ENCODE measurements at regions not wholly inside any gene's neighbourhood (a gene's known extent, or its start where the extent isn't known, plus 50 kb on each side); places are given as distances from the start of the nearest gene placed in this dataset.

DNA sequence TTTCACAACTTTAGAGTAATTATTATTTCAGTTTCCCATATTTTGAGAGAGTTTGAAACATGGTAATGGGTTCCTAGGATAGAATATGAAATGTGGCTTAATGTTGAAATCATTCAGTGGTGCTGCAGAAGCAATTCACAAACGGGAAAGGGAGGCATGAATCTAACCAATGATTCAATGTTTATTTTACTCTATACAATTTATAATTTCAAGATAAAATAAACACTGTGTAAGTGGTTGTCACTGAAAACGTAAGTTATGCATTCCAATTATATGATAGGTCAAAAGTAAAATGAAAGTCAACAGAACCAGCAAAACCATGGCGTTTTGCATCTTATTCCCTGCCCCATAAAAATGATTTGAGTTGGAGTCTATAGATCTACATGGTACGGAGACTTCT is 1207.1 kb upstream of the CDH18 start:
- DNase-seq (ENCODE audit: low spot score) (no peak), ATAC-seq (ENCODE audit: low read depth) (no peak; the same call in 2 of the 3 replicates)
- Histone ChIP-seq H3K27me3 (ENCODE audit: insufficient read depth, poor library complexity, severe bottlenecking) (no peaks in the 10 kb centered on the region), H3K4me1 (ENCODE audit: insufficient read depth, poor library complexity, severe bottlenecking) (no peaks in the 10 kb centered on the region), H3K36me3 (ENCODE audit: low read depth) (no peaks in the 10 kb centered on the region), H3K9me3 (ENCODE audit: severe bottlenecking) (no peaks in the 10 kb centered on the region), H3K4me3 (ENCODE audit: severe bottlenecking) (no peak overlapping the region), H3K27ac (ENCODE audit: poor library complexity, severe bottlenecking) (no peak overlapping the region)
- TF ChIP-seq, protein P1, sequence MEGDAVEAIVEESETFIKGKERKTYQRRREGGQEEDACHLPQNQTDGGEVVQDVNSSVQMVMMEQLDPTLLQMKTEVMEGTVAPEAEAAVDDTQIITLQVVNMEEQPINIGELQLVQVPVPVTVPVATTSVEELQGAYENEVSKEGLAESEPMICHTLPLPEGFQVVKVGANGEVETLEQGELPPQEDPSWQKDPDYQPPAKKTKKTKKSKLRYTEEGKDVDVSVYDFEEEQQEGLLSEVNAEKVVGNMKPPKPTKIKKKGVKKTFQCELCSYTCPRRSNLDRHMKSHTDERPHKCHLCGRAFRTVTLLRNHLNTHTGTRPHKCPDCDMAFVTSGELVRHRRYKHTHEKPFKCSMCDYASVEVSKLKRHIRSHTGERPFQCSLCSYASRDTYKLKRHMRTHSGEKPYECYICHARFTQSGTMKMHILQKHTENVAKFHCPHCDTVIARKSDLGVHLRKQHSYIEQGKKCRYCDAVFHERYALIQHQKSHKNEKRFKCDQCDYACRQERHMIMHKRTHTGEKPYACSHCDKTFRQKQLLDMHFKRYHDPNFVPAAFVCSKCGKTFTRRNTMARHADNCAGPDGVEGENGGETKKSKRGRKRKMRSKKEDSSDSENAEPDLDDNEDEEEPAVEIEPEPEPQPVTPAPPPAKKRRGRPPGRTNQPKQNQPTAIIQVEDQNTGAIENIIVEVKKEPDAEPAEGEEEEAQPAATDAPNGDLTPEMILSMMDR (IDR thresholded peaks at IDR 0.05; ENCODE audit: poor library complexity, severe bottlenecking) = no peak

DNA sequence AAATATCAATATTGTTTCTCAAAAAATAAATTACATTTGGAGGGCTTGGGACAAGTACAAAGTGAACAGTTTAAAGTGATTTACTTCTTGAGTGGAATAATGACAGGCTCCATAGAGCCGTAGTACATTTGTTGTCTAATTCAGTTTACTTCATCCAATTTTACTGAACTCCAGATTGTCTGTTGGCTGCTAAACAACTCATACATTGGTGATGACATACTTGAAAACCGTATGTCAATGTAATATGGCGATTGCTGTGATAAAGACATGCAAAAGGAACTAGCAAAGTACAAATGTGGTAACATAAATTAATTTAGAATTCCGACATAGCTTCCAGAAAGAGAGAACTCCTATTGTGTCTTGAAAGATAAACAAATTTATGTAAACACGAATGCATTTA is 1197.5 kb upstream of the CDH18 start:
- no peaks in the 10 kb centered on the region for H3K27me3 ChIP-seq (ENCODE audit: insufficient read depth, poor library complexity, severe bottlenecking)

DNA sequence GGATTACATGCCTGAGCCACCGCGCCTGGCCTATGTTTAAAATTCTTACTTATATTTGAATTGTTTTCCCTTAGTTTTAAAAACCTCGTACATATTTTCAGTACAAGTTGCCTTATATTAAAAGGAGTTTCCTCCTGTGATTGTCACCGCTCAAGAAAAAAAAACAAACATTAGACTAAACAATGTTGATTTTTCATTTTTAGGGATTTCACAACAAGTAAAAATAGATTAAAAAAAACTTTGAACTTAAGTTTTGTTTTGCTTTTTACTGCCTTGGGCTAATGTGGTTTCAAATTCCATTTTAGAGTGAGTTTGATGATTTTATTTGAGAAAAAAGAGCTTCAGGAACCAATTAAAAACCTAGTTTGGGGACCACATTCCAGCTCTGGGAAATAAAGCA is 1196.6 kb upstream of the CDH18 start:
- no peak for DNase-seq (ENCODE audit: low spot score)
- Histone ChIP-seq H3K36me3 (ENCODE audit: low read depth) (no peaks in the 10 kb centered on the region), H3K27ac (ENCODE audit: poor library complexity, severe bottlenecking) (no peak overlapping the region), H3K4me3 (ENCODE audit: severe bottlenecking) (no peak overlapping the region), H3K4me1 (ENCODE audit: insufficient read depth, poor library complexity, severe bottlenecking) (no peaks in the 10 kb centered on the region), H3K27me3 (ENCODE audit: insufficient read depth, poor library complexity, severe bottlenecking) (no peaks in the 10 kb centered on the region), H3K9me3 (ENCODE audit: severe bottlenecking) (no peaks in the 10 kb centered on the region)
- TF ChIP-seq, protein P1 (IDR thresholded peaks at IDR 0.05; ENCODE audit: poor library complexity, severe bottlenecking) = no peak
- ATAC-seq (ENCODE audit: low read depth) = no peak

More for the DNA sequence above, 1197.5 kb upstream of the CDH18 start:
- DNase-seq (ENCODE audit: low spot score) (no peak), ATAC-seq (ENCODE audit: low read depth) (no peak)
- TF ChIP-seq, protein P1 (IDR thresholded peaks at IDR 0.05; ENCODE audit: poor library complexity, severe bottlenecking) = no peak
- no peak overlapping the region for H3K4me3 ChIP-seq (ENCODE audit: severe bottlenecking)
- H3K36me3 ChIP-seq (ENCODE audit: low read depth) = no peaks in the 10 kb centered on the region
- no peak overlapping the region for H3K27ac ChIP-seq (ENCODE audit: poor library complexity, severe bottlenecking)
- no peaks in the 10 kb centered on the region for H3K4me1 ChIP-seq (ENCODE audit: insufficient read depth, poor library complexity, severe bottlenecking)
- H3K9me3 ChIP-seq (ENCODE audit: severe bottlenecking) = no peaks in the 10 kb centered on the region

DNA sequence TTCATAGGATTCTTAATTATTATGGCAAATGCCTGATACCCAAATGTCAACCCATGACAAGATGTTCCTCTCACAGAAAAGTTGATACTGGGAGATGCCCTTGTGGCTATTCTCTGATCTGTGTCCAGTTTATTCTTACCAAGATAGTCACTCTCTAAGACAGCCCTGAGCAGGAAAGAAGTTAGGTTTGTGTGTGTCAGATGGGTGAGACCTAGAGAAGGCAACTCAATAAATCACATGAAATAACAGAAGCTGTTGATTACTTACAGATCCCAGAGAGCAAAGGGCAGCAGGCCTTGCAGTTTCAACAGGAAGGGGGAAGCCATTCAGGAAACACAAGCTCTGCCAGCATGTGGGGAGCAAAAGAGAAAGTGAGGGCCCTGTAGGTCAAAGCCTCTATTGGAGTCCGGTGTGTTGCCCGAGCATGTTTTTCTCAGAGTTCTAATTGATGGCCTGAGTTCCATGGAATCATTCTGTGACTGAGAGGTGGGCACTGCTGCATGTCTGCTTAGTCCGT is 1193.7 kb upstream of the CDH18 start:
- no peaks in the 10 kb centered on the region for H3K27me3 ChIP-seq (ENCODE audit: insufficient read depth, poor library complexity, severe bottlenecking)
- H3K4me1 ChIP-seq (ENCODE audit: insufficient read depth, poor library complexity, severe bottlenecking) = no peaks in the 10 kb centered on the region
- no peaks in the 10 kb centered on the region for H3K9me3 ChIP-seq (ENCODE audit: severe bottlenecking)
- TF ChIP-seq, protein P1 (IDR thresholded peaks at IDR 0.05; ENCODE audit: poor library complexity, severe bottlenecking) = no peak
- no peak for ATAC-seq (ENCODE audit: low read depth)
- no peak overlapping the region for H3K27ac ChIP-seq (ENCODE audit: poor library complexity, severe bottlenecking)
- no peak overlapping the region for H3K4me3 ChIP-seq (ENCODE audit: severe bottlenecking)
- no peaks in the 10 kb centered on the region for H3K36me3 ChIP-seq (ENCODE audit: low read depth)
- no peak for DNase-seq (ENCODE audit: low spot score)

DNA sequence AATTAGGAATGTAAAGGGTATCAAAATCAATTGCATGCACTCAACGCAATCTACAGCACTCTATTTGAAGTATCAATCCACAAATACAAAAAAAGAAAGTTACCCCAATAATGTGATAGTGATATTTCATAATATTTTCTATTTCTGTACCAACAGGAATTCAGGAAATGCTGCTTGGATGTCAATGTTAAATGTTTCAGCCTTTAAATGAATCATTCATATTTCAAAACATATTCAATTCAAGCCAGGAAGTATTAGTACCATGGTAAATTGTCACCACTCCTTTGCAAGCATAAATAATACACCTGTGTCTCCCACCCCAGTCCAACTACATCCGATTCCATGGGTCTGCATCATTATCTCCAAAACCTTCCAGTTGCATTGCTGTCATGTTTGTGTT is 1185.5 kb upstream of the CDH18 start:
- H3K27me3 ChIP-seq (ENCODE audit: insufficient read depth, poor library complexity, severe bottlenecking) = no peaks in the 10 kb centered on the region
- DNase-seq (ENCODE audit: low spot score) = no peak
- H3K27ac ChIP-seq (ENCODE audit: poor library complexity, severe bottlenecking) = no peak overlapping the region
- peak; percentile 33; the same call in 1 of the 3 replicates for ATAC-seq (ENCODE audit: low read depth)
- H3K4me1 ChIP-seq (ENCODE audit: insufficient read depth, poor library complexity, severe bottlenecking) = peaks cover 3% of the 10 kb centered on the region
- H3K36me3 ChIP-seq (ENCODE audit: low read depth) = no peaks in the 10 kb centered on the region
- TF ChIP-seq, protein P1 (IDR thresholded peaks at IDR 0.05; ENCODE audit: poor library complexity, severe bottlenecking) = no peak
- no peak overlapping the region for H3K4me3 ChIP-seq (ENCODE audit: severe bottlenecking)
- H3K9me3 ChIP-seq (ENCODE audit: severe bottlenecking) = no peaks in the 10 kb centered on the region

Data from RWPE2 (cell line).